Subcutaneous abdominal adipose tissue (tissue), 5 donors: ENCODE measurements at regions not wholly inside any gene's neighbourhood (a gene's known extent, or its start where the extent isn't known, plus 50 kb on each side); places are given as distances from the start of the nearest gene placed in this dataset.

Experiments
- H3K27ac ChIP-seq: one replicate; pipeline ENCODE4 v1.7.0; 2013; ENCODE audit warnings: low read depth, mild to moderate bottlenecking, inconsistent platforms, low read length, moderate library complexity
- H3K27me3 ChIP-seq, 5 donors: one replicate each; pipeline ENCODE4 v1.7.0; 2013; ENCODE audit warnings: low read length in 5 of 5, inconsistent platforms in 1 of 5; ENCODE audit not compliant: control insufficient read depth in 5 of 5, insufficient read depth in 4 of 5
- H3K36me3 ChIP-seq, 5 donors: one replicate each; pipeline ENCODE4 v1.7.0; 2013; ENCODE audit warnings: low read length in 5 of 5; ENCODE audit not compliant: control insufficient read depth in 5 of 5, insufficient read depth in 5 of 5
- H3K4me1 ChIP-seq, 5 donors: one replicate each; pipeline ENCODE4 v1.7.0; 2013; ENCODE audit warnings: low read length in 5 of 5, mild to moderate bottlenecking in 3 of 5, moderate library complexity in 1 of 5; ENCODE audit not compliant: control insufficient read depth in 5 of 5, insufficient read depth in 5 of 5
- H3K4me3 ChIP-seq, 5 donors: one replicate each; pipeline ENCODE4 v1.7.0; 2013; ENCODE audit warnings: low read length in 5 of 5, low read depth in 1 of 5
- H3K9ac ChIP-seq, 5 donors: one replicate each; pipeline ENCODE4 v1.7.0; 2013; ENCODE audit warnings: low read length in 5 of 5, mild to moderate bottlenecking in 4 of 5, moderate library complexity in 3 of 5
- H3K9me3 ChIP-seq, 5 donors: one replicate each; pipeline ENCODE4 v1.7.0; 2013; ENCODE audit warnings: low read length in 5 of 5; ENCODE audit not compliant: control insufficient read depth in 5 of 5
- donor health status: healthy.
- donor health status: healthy.
- donor health status: healthy.
- donor health status: healthy.
- donor health status: healthy.

DNA sequence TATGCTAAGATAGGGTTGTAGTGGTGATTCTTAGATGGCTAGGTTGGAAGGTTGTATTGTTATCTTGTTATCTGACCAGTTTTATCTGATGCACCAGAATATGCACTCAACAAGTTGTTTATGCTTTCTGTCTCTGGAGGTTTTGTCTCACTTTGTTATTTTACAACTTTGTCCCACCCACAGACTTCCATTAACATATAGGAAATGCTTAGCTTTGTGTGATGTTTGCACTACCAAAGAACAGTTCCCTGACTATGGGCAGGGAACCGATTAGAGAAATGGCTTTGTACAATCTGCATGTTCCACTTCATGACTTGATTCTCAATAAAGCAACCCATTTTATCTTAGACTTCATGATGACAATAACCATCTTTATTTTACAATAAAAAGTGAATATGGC is 160.6 kb upstream of the CDH20 start:
- H3K9ac ChIP-seq: no peak overlapping the region
- no peak overlapping the region for H3K4me3 ChIP-seq
- H3K27me3 ChIP-seq: no peaks in the 10 kb centered on the region
- H3K9me3 ChIP-seq: no peaks in the 10 kb centered on the region
- H3K36me3 ChIP-seq: no peaks in the 10 kb centered on the region
- H3K27ac ChIP-seq: no peak overlapping the region
- no peaks in the 10 kb centered on the region for H3K4me1 ChIP-seq

DNA sequence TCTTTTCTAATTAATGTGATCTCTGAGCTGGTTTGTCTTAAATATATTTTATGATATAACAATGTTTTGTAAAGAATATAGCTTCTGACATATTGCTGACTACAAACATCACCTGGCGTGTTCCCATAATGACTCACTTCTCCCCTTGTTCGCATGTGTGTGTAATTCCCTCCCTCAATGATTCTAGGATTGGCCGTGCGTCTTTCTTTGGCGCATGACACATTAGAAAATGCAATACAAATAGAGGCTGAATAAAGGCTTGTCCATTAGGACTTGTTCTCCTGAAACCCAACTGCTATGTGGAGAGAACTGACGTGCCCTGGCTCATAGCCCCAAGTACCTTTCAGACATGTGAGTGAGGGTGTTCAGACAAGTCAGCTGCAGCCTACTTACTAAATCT is 159.7 kb upstream of the CDH20 start:
- Histone ChIP-seq H3K4me1 (no peaks in the 10 kb centered on the region), H3K9me3 (no peaks in the 10 kb centered on the region), H3K4me3 (no peak overlapping the region), H3K9ac (no peak overlapping the region), H3K27ac (no peak overlapping the region), H3K27me3 (no peaks in the 10 kb centered on the region), H3K36me3 (no peaks in the 10 kb centered on the region)

DNA sequence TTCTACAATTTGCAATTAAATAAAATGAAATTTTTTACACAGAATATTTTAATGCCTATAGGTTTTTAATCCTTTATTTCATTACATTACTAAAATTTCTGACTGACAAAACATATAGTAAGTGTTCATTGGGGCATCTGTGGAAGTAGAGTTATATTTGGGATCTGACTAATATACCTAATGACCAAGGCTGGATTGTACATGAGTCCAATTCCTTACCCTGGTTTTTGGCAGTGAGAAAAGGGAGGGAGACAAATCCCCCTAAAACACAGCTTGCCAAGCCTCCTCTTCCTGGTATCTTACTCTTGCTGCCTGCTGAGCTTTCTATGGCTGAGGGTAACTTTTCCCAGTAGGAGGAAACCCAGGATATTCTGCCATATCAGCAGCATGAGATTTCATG is 149.4 kb upstream of the CDH20 start:
- H3K9me3 ChIP-seq: no peaks in the 10 kb centered on the region
- H3K36me3 ChIP-seq: no peaks in the 10 kb centered on the region
- H3K4me3 ChIP-seq: no peak overlapping the region
- no peaks in the 10 kb centered on the region for H3K27me3 ChIP-seq
- no peak overlapping the region for H3K9ac ChIP-seq
- H3K4me1 ChIP-seq: no peaks in the 10 kb centered on the region
- no peak overlapping the region for H3K27ac ChIP-seq

DNA sequence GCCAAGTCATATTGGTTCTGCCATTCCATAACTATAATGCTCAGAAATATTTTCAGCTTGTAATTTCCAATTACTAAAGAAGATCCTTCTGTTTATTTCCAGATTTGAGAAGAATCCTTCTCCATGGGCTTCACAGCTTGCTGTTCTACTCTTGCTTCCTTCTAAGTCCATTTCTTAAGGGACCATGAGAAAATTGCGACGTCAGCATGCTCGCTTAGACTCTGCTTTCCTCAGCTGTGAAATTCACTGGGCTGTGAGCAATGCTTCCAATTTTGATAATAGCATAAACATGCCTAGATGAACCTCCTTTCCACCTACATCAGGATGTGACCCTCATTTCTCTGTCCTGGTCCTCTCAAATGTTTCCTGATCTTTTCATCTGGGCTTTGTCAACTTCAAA is 145.3 kb upstream of the CDH20 start:
- H3K9ac ChIP-seq: no peak overlapping the region
- H3K4me1 ChIP-seq: no peaks in the 10 kb centered on the region
- H3K4me3 ChIP-seq: no peak overlapping the region
- no peak overlapping the region for H3K27ac ChIP-seq
- H3K27me3 ChIP-seq: no peaks in the 10 kb centered on the region
- H3K9me3 ChIP-seq: no peaks in the 10 kb centered on the region
- H3K36me3 ChIP-seq: no peaks in the 10 kb centered on the region

DNA sequence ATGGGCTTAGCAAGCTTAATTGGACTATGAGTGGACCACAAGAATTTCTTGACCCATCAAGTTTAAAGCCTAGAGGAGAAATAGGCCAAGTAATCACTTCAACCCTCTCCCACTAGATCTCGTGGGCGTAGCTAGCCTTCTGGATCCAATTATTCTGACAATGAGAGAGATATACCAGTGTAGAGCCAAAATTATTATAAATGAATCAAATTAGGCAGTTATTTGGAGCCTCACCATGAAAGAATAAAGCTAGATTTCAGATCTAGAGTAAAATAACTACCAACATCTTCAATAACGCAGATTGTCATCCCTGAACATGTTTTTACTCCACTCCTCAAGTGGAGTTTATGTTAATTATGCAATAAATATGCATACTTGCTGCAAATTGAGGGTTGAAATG is 143.9 kb upstream of the CDH20 start:
- H3K9me3 ChIP-seq: no peaks in the 10 kb centered on the region
- no peak overlapping the region for H3K9ac ChIP-seq
- H3K4me1 ChIP-seq: no peaks in the 10 kb centered on the region
- no peak overlapping the region for H3K4me3 ChIP-seq
- no peaks in the 10 kb centered on the region for H3K36me3 ChIP-seq
- H3K27me3 ChIP-seq: no peaks in the 10 kb centered on the region
- H3K27ac ChIP-seq: no peak overlapping the region

- no peaks in the 10 kb centered on the region for H3K4me1 ChIP-seq
Measured at GRCh38 chr18:61194726-61195125, 138.5 kb upstream of the CDH20 start.

GRCh38 chr18:61196750-61197149 is 136.5 kb upstream of the CDH20 start:
- no peaks in the 10 kb centered on the region for H3K27me3 ChIP-seq
- H3K4me1 ChIP-seq: no peaks in the 10 kb centered on the region
- no peaks in the 10 kb centered on the region for H3K36me3 ChIP-seq
- no peak overlapping the region for H3K27ac ChIP-seq
- H3K9ac ChIP-seq: no peak overlapping the region
- H3K4me3 ChIP-seq: no peak overlapping the region
- H3K9me3 ChIP-seq: no peaks in the 10 kb centered on the region

More at GRCh38 chr18:61194726-61195125, 138.5 kb upstream of the CDH20 start:
- Histone ChIP-seq H3K9ac (no peak overlapping the region), H3K9me3 (no peaks in the 10 kb centered on the region), H3K27ac (no peak overlapping the region), H3K36me3 (no peaks in the 10 kb centered on the region), H3K27me3 (no peaks in the 10 kb centered on the region), H3K4me3 (no peak overlapping the region)

DNA sequence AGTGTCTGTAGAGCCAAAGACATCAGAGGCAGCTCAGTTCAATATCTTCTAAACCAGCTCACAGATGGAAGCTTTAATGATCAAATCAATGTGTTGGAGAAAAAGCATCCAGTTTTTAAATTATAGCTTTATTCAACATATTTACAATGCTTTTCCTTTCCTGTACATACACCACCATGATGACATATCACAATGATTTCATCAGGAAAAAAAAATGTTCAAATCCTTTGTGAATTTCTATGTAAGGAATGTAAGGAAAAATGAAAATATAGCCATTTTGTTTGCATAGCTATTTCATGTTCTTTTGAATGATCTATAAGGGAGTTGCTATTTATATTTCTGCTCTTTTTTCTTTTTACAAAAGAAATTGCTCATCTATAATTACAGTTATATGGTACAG is 134.7 kb upstream of the CDH20 start:
- no peaks in the 10 kb centered on the region for H3K9me3 ChIP-seq
- no peaks in the 10 kb centered on the region for H3K4me1 ChIP-seq
- no peaks in the 10 kb centered on the region for H3K36me3 ChIP-seq
- H3K27me3 ChIP-seq: no peaks in the 10 kb centered on the region
- no peak overlapping the region for H3K27ac ChIP-seq
- H3K9ac ChIP-seq: no peak overlapping the region
- no peak overlapping the region for H3K4me3 ChIP-seq

DNA sequence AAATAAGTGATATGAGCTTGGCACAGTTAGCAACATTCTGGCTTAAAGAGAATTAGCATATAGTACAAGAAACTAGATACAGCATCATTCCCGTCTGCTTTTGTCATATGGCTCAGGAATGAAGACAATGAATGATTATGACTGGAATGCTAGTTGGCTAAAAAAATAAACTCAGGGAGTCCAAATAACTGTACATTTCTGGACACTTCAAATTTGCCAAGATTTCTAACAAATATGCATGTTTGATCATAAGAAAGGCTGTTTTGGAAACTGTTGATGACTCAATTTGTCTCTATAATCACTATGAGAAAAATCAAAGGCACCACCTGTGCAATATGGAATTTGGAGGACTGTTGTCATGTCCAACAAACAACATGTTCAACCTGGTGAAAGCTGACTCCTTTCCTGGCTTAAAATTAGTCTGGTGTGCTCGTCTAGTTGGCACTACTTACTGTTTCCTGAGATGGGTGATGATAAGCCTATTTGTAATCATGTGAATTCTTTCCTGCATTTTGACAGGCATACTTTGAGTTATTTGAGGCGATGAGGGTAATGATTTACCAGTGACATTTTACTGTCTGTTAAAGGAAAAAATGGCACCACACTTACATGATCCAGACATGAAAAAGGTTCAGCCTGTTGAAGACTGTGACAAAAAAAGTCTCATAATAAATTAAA is 133.9 kb upstream of the CDH20 start:
- Histone ChIP-seq H3K9me3 (no peaks in the 10 kb centered on the region), H3K36me3 (no peaks in the 10 kb centered on the region), H3K9ac (no peak overlapping the region), H3K27ac (no peak overlapping the region), H3K27me3 (no peaks in the 10 kb centered on the region), H3K4me1 (no peaks in the 10 kb centered on the region), H3K4me3 (no peak overlapping the region)

GRCh38 chr18:61201511-61201910 is 131.7 kb upstream of the CDH20 start:
- H3K4me3 ChIP-seq: no peak overlapping the region
- no peaks in the 10 kb centered on the region for H3K4me1 ChIP-seq
- no peaks in the 10 kb centered on the region for H3K27me3 ChIP-seq
- no peak overlapping the region for H3K27ac ChIP-seq
- H3K9me3 ChIP-seq: no peaks in the 10 kb centered on the region
- no peaks in the 10 kb centered on the region for H3K36me3 ChIP-seq
- no peak overlapping the region for H3K9ac ChIP-seq

DNA sequence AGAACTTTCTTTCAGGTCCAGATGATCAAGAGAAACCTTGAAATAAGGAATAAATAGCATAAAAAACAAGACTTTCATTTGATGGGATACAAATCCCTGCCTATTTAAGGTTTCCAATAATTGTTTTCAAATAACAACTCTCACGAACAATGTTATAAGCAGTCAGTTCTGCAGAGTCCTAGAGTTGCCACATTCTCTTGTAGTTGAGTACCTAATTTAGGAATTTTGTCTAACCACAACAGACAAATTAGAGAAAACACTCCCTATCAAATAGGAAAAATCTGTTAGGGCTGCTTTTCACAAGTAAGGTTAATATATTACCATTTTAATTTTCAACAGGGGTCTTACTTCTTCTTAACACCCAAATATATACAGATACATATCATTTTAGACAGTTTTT is 130.1 kb upstream of the CDH20 start:
- H3K4me1 ChIP-seq: no peaks in the 10 kb centered on the region
- no peak overlapping the region for H3K9ac ChIP-seq
- H3K4me3 ChIP-seq: no peak overlapping the region
- no peak overlapping the region for H3K27ac ChIP-seq
- H3K36me3 ChIP-seq: no peaks in the 10 kb centered on the region
- no peaks in the 10 kb centered on the region for H3K9me3 ChIP-seq
- no peaks in the 10 kb centered on the region for H3K27me3 ChIP-seq
